ENCODE measurements at regions not wholly inside any gene's neighbourhood (a gene's known extent, or its start where the extent isn't known, plus 50 kb on each side); places are given as distances from the start of the nearest gene placed in this dataset.

DNA sequence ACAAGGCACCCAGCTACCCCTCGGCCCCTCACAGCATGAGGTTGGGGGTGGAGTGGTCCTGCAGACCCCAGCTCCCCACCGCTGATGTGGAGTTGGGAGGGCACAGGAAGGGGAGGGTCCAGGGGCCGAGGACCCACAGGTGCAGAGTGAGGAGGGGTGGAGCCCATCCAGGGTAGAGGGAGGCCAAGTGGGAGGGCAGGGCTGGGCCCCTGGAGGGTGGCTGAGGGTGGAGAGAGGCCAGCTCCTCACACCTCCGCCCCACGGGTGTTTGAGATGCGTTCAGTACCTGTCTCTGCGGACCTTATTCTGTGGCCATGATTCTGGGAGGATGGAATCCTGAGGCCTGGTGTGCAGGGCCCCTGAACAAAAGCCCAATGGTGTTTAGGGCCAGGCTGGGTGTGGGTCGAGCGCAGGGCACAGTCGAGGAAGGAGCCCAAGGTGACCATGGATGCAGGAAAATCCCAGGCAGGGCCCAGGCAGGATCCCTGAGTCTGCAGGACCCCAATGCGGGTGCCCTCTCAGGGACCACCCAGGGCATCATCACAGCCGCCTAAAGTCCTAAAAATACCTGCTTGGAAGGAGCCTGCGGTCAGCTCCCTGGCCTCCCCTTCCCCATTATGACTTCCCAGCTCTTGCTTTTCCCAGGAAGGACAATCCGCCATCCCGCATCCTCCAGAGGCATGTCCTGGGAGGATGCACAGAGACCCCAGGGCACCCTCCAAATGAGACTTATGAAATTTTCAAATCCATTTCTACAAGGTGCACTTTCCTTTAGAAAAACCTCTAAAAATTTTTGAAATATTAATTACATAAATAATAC, 377.1 kb upstream of the SFSWAP start:
- TF ChIP-seq, protein P1, sequence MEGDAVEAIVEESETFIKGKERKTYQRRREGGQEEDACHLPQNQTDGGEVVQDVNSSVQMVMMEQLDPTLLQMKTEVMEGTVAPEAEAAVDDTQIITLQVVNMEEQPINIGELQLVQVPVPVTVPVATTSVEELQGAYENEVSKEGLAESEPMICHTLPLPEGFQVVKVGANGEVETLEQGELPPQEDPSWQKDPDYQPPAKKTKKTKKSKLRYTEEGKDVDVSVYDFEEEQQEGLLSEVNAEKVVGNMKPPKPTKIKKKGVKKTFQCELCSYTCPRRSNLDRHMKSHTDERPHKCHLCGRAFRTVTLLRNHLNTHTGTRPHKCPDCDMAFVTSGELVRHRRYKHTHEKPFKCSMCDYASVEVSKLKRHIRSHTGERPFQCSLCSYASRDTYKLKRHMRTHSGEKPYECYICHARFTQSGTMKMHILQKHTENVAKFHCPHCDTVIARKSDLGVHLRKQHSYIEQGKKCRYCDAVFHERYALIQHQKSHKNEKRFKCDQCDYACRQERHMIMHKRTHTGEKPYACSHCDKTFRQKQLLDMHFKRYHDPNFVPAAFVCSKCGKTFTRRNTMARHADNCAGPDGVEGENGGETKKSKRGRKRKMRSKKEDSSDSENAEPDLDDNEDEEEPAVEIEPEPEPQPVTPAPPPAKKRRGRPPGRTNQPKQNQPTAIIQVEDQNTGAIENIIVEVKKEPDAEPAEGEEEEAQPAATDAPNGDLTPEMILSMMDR (IDR thresholded peaks at IDR 0.05; ENCODE audit: insufficient read depth, low read length), result no peak
- TF ChIP-seq POLR2AphosphoS5 (IDR thresholded peaks at IDR 0.05; ENCODE audit: low read depth) (no peak), GABPA (IDR thresholded peaks at IDR 0.05; ENCODE audit: low read depth) (no peak), SPI1 (IDR thresholded peaks at IDR 0.05; ENCODE audit: borderline replicate concordance, low read depth) (no peak)
- TF ChIP-seq, protein P2, sequence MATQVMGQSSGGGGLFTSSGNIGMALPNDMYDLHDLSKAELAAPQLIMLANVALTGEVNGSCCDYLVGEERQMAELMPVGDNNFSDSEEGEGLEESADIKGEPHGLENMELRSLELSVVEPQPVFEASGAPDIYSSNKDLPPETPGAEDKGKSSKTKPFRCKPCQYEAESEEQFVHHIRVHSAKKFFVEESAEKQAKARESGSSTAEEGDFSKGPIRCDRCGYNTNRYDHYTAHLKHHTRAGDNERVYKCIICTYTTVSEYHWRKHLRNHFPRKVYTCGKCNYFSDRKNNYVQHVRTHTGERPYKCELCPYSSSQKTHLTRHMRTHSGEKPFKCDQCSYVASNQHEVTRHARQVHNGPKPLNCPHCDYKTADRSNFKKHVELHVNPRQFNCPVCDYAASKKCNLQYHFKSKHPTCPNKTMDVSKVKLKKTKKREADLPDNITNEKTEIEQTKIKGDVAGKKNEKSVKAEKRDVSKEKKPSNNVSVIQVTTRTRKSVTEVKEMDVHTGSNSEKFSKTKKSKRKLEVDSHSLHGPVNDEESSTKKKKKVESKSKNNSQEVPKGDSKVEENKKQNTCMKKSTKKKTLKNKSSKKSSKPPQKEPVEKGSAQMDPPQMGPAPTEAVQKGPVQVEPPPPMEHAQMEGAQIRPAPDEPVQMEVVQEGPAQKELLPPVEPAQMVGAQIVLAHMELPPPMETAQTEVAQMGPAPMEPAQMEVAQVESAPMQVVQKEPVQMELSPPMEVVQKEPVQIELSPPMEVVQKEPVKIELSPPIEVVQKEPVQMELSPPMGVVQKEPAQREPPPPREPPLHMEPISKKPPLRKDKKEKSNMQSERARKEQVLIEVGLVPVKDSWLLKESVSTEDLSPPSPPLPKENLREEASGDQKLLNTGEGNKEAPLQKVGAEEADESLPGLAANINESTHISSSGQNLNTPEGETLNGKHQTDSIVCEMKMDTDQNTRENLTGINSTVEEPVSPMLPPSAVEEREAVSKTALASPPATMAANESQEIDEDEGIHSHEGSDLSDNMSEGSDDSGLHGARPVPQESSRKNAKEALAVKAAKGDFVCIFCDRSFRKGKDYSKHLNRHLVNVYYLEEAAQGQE (IDR thresholded peaks at IDR 0.05; ENCODE audit: insufficient replicate concordance, low read depth), result no peak
